Activated B cell treated with CpG ODN at 0.5 μM for 24 hours (primary cell): ENCODE measurements at regions not wholly inside any gene's neighbourhood (a gene's known extent, or its start where the extent isn't known, plus 50 kb on each side); places are given as distances from the start of the nearest gene placed in this dataset.
"Not testable (repeated sequence)": the region's sequence is repeated elsewhere in the genome, so short reads cannot be mapped to it uniquely, and the experiment has no call there.

Source experiments
- ATAC-seq: fragments of 200-7000 bp; cut with Tn5 transposase; one replicate; pipeline ENCODE4 v1.10.0; 2021; ENCODE audit warnings: low read depth, mild to moderate bottlenecking, moderate library complexity
- CTCF ChIA-PET: fragments of 350-600 bp; sonication (Branson Sonifier 250); formaldehyde crosslinking; loops from one replicate; lab custom pipeline; 2021; ENCODE audit warnings: antibody characterized with exemption; lab: Charles Lee
- POLR2A ChIA-PET: fragments of 350-600 bp; sonication (Branson Sonifier 250); formaldehyde crosslinking; loops from one replicate; lab custom pipeline; 2021; ENCODE audit warnings: antibody characterized with exemption; lab: Charles Lee
- DNase-seq: peaks from one replicate; pipeline ENCODE4 v3.0.0; 2022
- H3K27ac Mint-ChIP-seq: one replicate; pipeline ENCODE4 v1.8.0; 2020; ENCODE audit warnings: mixed read lengths
- H3K27me3 Mint-ChIP-seq: one replicate; pipeline ENCODE4 v1.8.0; 2021; ENCODE audit warnings: mixed read lengths
- H3K36me3 Mint-ChIP-seq: one replicate; pipeline ENCODE4 v1.8.0; 2021; ENCODE audit warnings: low read depth, mixed read lengths
- H3K4me1 Mint-ChIP-seq: one replicate; pipeline ENCODE4 v1.8.0; 2021; ENCODE audit warnings: mixed read lengths
- H3K4me3 Mint-ChIP-seq: one replicate; pipeline ENCODE4 v1.8.0; 2020; ENCODE audit warnings: mild to moderate bottlenecking, mixed read lengths
- H3K9me3 Mint-ChIP-seq: one replicate; pipeline ENCODE4 v1.8.0; 2020; ENCODE audit warnings: mixed read lengths
- CTCF ChIP-seq: fragments of 200-600 bp; IDR thresholded peaks from one replicate; pipeline ENCODE4 v1.8.0; 2022; ENCODE audit warnings: antibody characterized with exemption, mild to moderate bottlenecking
- intact Hi-C: fragments of 100-400 bp; cut with micrococcal nuclease; formaldehyde crosslinking; loops from one replicate; pipeline ENCODE4 v1.15.1; 2024

DNA sequence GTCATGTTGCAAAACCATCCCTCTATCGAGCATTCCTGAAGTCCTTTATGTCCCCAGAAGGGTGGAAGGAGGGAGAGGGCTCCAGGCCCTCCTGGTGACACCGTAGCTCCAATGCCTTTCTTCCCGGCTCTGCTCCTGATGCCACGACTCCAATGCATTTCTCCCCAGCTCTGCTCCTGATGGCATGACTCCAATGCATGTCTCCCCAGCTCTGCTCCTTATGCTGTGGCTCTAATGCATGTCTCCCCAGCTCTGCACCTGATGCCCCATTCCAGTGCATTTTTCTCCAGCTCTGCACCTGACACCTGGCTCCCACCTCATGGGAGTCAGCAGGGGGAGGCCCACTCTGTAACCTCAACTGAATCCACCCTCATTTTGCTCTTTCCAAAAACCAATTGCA, 153.0 kb upstream of the SALL3 start:
- no peak for DNase-seq
- CTCF ChIA-PET, result no interaction called here
- Mint-ChIP-seq H3K4me1 (no peaks in the 10 kb centered on the region), H3K4me3 (no peak overlapping the region), H3K36me3 (no peaks in the 10 kb centered on the region), H3K27ac (no peak overlapping the region), H3K27me3 (no peaks in the 10 kb centered on the region), H3K9me3 (peaks cover 3% of the 10 kb centered on the region)
- no peak for TF ChIP-seq CTCF
- no peak for ATAC-seq
- POLR2A ChIA-PET, result no interaction called here
- intact Hi-C loops, result no loop called here

DNA sequence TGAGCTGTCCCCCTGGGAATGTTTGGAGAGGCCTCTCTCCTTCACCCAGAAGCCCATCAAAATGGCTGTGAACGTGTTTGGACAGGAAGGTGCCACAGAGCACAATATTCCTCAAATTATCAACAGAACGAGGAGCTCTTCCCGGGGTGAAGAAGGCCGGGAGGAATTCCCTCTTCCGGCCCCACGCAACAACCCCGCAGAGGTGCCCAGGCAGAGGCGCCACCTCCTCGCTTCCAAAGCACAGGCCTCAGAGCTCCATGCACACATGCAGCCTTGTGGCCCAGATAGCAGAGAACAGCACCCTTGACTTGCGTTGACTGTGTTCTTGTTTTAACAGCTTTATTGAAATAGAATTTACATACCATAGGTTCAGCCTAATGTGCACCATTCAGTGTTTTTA, 152.5 kb upstream of the SALL3 start:
- no peak for TF ChIP-seq CTCF
- POLR2A ChIA-PET, result no interaction called here
- no peak overlapping the region for H3K4me3 Mint-ChIP-seq
- DNase-seq, result no peak
- H3K27me3 Mint-ChIP-seq, result no peaks in the 10 kb centered on the region
- H3K4me1 Mint-ChIP-seq, result no peaks in the 10 kb centered on the region
- ATAC-seq, result no peak
- no peak overlapping the region for H3K27ac Mint-ChIP-seq
- intact Hi-C loops, result no loop called here
- no peaks in the 10 kb centered on the region for H3K36me3 Mint-ChIP-seq
- H3K9me3 Mint-ChIP-seq, result peaks cover 3% of the 10 kb centered on the region
- CTCF ChIA-PET, result no interaction called here

GRCh38 chr18:78828131-78828530, 151.5 kb upstream of the SALL3 start:
- DNase-seq (no peak), ATAC-seq (no peak)
- ChIA-PET POLR2A (no interaction called here), CTCF (no interaction called here)
- no peaks in the 10 kb centered on the region for H3K27me3 Mint-ChIP-seq
- no peaks in the 10 kb centered on the region for H3K36me3 Mint-ChIP-seq
- no peak for TF ChIP-seq CTCF
- H3K9me3 Mint-ChIP-seq, result peaks cover 3% of the 10 kb centered on the region
- intact Hi-C loops, result no loop called here
- no peaks in the 10 kb centered on the region for H3K4me1 Mint-ChIP-seq
- H3K4me3 Mint-ChIP-seq, result no peak overlapping the region
- H3K27ac Mint-ChIP-seq, result no peak overlapping the region

DNA sequence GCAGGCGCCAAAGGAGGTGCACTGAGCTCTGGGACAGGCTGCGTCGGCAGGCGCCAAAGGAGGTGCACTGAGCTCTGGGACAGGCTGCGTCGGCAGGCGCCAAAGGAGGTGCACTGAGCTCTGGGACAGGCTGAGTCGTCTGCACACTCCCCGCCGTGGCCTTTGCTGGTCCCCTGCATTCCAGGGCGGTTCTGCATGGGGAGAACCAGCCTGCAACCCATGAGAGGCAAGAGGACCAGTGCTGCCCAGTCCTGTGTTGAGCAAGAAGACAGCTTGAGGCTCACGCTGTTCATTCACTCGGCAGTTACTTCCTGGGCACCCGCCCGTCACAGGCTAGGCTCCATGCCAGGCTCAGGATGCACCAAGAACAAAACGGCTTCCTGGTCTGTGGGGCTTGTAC, 150.6 kb upstream of the SALL3 start:
- H3K27me3 Mint-ChIP-seq, H3K36me3 Mint-ChIP-seq, H3K4me1 Mint-ChIP-seq, H3K9me3 Mint-ChIP-seq, POLR2A ChIA-PET, CTCF ChIA-PET, DNase-seq, H3K4me3 Mint-ChIP-seq, ATAC-seq, H3K27ac Mint-ChIP-seq, intact Hi-C loops: not testable (repeated sequence)

- DNase-seq (no peak), ATAC-seq (no peak)
- Mint-ChIP-seq H3K9me3 (peaks cover 5% of the 10 kb centered on the region), H3K27me3 (peaks cover 2% of the 10 kb centered on the region), H3K4me3 (no peak overlapping the region), H3K4me1 (no peaks in the 10 kb centered on the region), H3K36me3 (no peaks in the 10 kb centered on the region), H3K27ac (no peak overlapping the region)
- intact Hi-C loops, result no loop called here
- CTCF ChIA-PET, result no interaction called here
- POLR2A ChIA-PET, result no interaction called here
- TF ChIP-seq CTCF, result no peak
These were observed 149.5 kb upstream of the SALL3 start for GRCh38 chr18:78830161-78830560.

DNA sequence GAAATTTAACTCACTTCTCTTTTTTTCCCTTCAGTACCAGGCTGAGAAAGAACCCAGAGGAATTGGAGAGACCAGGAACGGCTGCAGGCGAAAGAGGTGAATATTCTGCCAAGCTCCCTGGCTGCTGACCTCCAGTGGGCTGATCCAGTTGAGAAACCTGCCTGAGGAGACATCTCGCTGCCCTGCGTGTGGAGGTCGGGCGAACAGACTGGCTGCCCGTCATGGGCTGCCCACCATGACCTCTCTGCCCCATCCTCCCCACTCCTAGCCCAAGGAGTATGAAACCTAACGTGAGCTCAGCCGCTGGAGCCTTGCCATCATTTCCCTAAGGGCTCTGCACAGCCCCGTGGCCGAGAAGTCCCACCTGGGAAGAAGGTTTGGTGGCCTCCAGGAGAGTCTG, 148.8 kb upstream of the SALL3 start:
- ATAC-seq, result no peak
- Mint-ChIP-seq H3K4me1 (no peaks in the 10 kb centered on the region), H3K4me3 (no peak overlapping the region), H3K27ac (no peak overlapping the region), H3K9me3 (peaks cover 5% of the 10 kb centered on the region), H3K27me3 (peaks cover 2% of the 10 kb centered on the region), H3K36me3 (no peaks in the 10 kb centered on the region)
- no peak for TF ChIP-seq CTCF
- DNase-seq, result no peak
- intact Hi-C loops, result no loop called here
- ChIA-PET CTCF (no interaction called here), POLR2A (no interaction called here)
